ENCODE measurements at regions not wholly inside any gene's neighbourhood (a gene's known extent, or its start where the extent isn't known, plus 50 kb on each side); places are given as distances from the start of the nearest gene placed in this dataset.

DNA sequence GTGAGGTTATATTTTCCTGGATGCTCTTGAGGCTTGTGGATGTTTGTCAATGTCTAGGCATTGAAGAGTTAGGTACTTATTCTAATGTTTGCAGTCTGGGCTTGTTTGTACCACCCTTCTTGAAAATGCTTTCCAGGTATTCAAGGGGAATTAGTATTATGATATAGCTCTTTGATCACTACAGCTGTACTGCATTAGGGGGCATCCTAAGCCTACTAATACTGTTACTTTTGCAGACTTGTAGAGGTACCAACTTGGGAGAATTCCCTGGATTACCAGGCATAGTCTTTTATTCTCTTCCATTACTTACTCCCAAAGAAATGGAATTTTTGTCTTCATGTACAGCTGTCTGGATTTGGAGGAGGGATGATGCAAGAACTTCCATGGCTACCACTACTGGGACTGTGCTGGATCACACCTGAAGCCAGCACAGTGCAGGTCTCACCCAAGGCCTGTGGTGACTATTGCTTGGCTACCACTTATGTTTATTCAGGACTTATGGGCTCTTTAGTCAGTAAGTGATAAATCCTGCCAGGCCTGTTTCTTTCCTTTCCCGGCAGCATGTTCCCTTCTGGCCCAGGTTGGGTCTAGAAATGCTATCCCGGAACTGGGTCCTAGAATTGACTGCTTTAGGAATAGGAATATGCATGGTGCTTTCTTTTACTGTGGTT, 402.9 kb downstream of the IL20RB start:
- H3K4me3 Mint-ChIP-seq: no peak overlapping the region
- peaks cover 58% of the 10 kb centered on the region for H3K9me3 Mint-ChIP-seq
- H3K27me3 Mint-ChIP-seq (ENCODE audit: low read depth, poor library complexity): no peaks in the 10 kb centered on the region
- no peak for DNase-seq
- no peak overlapping the region for H3K27ac Mint-ChIP-seq
- peaks cover 8% of the 10 kb centered on the region for H3K36me3 Mint-ChIP-seq (ENCODE audit: low read depth)
- H3K4me1 Mint-ChIP-seq: no peaks in the 10 kb centered on the region
- TF ChIP-seq, protein P1, sequence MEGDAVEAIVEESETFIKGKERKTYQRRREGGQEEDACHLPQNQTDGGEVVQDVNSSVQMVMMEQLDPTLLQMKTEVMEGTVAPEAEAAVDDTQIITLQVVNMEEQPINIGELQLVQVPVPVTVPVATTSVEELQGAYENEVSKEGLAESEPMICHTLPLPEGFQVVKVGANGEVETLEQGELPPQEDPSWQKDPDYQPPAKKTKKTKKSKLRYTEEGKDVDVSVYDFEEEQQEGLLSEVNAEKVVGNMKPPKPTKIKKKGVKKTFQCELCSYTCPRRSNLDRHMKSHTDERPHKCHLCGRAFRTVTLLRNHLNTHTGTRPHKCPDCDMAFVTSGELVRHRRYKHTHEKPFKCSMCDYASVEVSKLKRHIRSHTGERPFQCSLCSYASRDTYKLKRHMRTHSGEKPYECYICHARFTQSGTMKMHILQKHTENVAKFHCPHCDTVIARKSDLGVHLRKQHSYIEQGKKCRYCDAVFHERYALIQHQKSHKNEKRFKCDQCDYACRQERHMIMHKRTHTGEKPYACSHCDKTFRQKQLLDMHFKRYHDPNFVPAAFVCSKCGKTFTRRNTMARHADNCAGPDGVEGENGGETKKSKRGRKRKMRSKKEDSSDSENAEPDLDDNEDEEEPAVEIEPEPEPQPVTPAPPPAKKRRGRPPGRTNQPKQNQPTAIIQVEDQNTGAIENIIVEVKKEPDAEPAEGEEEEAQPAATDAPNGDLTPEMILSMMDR (IDR thresholded peaks at IDR 0.05): no peak

- Mint-ChIP-seq H3K27ac (no peak overlapping the region), H3K4me3 (no peak overlapping the region), H3K36me3 (ENCODE audit: low read depth) (peaks cover 9% of the 10 kb centered on the region), H3K9me3 (peaks cover 31% of the 10 kb centered on the region), H3K27me3 (ENCODE audit: low read depth, poor library complexity) (peaks cover 4% of the 10 kb centered on the region), H3K4me1 (no peaks in the 10 kb centered on the region)
- TF ChIP-seq, protein P1 (IDR thresholded peaks at IDR 0.05): no peak
- no peak for DNase-seq
These were observed 382.0 kb upstream of the SOX14 start for GRCh38 chr3:137382005-137382594.

DNA sequence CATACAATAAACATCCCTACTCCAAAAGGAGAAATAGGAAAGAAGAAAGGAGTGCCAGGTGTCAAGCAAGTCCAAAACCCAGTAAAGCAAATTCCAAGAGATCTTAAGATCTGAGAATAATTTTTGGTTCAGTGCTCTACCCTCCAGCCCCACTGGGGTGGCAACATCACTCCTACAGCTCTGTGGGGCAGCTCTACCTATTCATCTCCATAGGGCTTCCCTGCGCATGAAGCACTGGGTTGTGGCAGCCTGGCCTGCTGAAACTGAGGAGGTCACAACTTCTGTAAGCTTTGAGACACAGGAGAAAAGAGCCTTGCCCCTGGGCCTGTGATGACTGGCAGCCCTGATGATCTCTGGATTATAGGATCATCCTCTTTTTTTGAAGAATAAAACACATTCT, 378.2 kb upstream of the SOX14 start:
- Mint-ChIP-seq H3K27me3 (ENCODE audit: low read depth, poor library complexity) (no peaks in the 10 kb centered on the region), H3K36me3 (ENCODE audit: low read depth) (no peaks in the 10 kb centered on the region), H3K4me1 (no peaks in the 10 kb centered on the region), H3K4me3 (no peak overlapping the region), H3K9me3 (peaks cover 1% of the 10 kb centered on the region), H3K27ac (no peak overlapping the region)
- TF ChIP-seq, protein P1 (IDR thresholded peaks at IDR 0.05): no peak
- DNase-seq: no peak

DNA sequence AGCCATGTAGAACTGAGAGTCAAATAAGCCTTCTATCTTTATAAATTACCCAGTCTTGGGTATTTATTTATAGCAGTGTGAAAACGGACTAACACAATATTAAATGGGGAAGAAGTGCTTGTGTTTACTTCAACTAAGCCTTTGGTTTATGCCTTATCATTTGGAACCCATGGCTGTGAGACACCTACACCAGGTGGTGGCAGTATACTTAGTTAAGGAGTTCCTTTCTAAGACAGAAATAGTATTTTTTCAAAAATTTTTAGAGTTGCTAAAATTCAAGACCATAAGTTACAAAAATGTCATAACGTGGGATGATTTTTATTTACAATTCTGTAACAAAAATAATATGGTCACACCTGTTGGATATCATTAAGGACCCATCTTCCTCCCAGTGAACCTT, 354.5 kb upstream of the SOX14 start:
- H3K27ac Mint-ChIP-seq: no peak overlapping the region
- H3K36me3 Mint-ChIP-seq (ENCODE audit: low read depth): peaks cover 11% of the 10 kb centered on the region
- peaks cover 4% of the 10 kb centered on the region for H3K27me3 Mint-ChIP-seq (ENCODE audit: low read depth, poor library complexity)
- DNase-seq: no peak
- TF ChIP-seq, protein P1 (IDR thresholded peaks at IDR 0.05): no peak
- H3K9me3 Mint-ChIP-seq: peaks cover 23% of the 10 kb centered on the region
- H3K4me3 Mint-ChIP-seq: no peak overlapping the region
- no peaks in the 10 kb centered on the region for H3K4me1 Mint-ChIP-seq

GRCh38 chr3:137410028-137410427, 354.1 kb upstream of the SOX14 start:
- Mint-ChIP-seq H3K27me3 (ENCODE audit: low read depth, poor library complexity) (peaks cover 4% of the 10 kb centered on the region), H3K4me3 (no peak overlapping the region), H3K27ac (no peak overlapping the region), H3K4me1 (no peaks in the 10 kb centered on the region), H3K36me3 (ENCODE audit: low read depth) (peaks cover 11% of the 10 kb centered on the region), H3K9me3 (peaks cover 26% of the 10 kb centered on the region)
- no peak for DNase-seq
- TF ChIP-seq, protein P1 (IDR thresholded peaks at IDR 0.05): no peak
